ENCODE measurements at regions not wholly inside any gene's neighbourhood (a gene's known extent, or its start where the extent isn't known, plus 50 kb on each side); places are given as distances from the start of the nearest gene placed in this dataset.

DNA sequence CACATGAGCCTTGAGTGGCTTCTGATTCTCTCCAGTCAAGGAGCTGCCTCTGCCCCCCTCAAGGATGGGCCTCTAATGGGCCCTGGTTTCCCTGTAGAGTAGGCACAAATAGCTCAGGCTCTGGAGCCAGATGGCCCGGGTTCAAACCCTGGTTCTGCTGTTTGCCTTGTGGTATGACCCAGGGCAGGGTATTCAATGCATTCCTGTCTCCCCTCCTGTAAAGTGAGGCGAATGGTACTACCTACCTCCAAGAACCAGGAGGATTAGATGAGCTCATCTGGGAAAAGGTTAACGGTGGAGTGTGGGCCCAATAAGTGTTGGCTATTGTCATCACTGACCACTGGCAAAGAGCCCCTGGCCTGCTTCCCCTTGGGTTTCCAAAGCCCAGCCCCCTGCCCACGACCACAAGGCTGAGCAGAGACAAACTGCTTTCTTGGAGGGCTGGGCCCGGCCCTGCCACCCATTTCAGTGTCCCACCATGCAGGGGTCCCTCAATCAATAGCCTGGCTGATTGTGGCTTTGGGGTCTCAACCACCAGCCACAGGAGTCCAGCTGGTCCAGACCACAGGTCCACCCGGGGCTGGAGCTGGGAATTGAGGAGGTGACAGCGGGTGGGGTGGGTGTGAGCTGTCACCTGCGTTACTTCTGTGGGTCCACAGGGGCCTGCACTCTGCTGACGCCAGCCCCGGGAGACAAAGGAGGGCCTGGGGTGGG, 115.6 kb upstream of the RUNX3 start:
- TF ChIP-seq, protein P1, sequence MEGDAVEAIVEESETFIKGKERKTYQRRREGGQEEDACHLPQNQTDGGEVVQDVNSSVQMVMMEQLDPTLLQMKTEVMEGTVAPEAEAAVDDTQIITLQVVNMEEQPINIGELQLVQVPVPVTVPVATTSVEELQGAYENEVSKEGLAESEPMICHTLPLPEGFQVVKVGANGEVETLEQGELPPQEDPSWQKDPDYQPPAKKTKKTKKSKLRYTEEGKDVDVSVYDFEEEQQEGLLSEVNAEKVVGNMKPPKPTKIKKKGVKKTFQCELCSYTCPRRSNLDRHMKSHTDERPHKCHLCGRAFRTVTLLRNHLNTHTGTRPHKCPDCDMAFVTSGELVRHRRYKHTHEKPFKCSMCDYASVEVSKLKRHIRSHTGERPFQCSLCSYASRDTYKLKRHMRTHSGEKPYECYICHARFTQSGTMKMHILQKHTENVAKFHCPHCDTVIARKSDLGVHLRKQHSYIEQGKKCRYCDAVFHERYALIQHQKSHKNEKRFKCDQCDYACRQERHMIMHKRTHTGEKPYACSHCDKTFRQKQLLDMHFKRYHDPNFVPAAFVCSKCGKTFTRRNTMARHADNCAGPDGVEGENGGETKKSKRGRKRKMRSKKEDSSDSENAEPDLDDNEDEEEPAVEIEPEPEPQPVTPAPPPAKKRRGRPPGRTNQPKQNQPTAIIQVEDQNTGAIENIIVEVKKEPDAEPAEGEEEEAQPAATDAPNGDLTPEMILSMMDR (conservative IDR thresholded peaks at IDR 0.05; ENCODE audit: low read depth, low read length): no peak
- DNase-seq (ENCODE audit: low read depth): no peak

GRCh38 chr1:25043228-25043580, 113.1 kb upstream of the RUNX3 start:
- no peak for DNase-seq (ENCODE audit: low read depth)
- H3K4me3 ChIP-seq (ENCODE audit: low read length): no peak overlapping the region
- TF ChIP-seq, protein P1 (conservative IDR thresholded peaks at IDR 0.05; ENCODE audit: low read depth, low read length): no peak

More for the DNA sequence above, 115.6 kb upstream of the RUNX3 start:
- no peak overlapping the region for H3K4me3 ChIP-seq (ENCODE audit: low read length)

- TF ChIP-seq, protein P1 (conservative IDR thresholded peaks at IDR 0.05; ENCODE audit: low read depth, low read length): no peak
- DNase-seq (ENCODE audit: low read depth): no peak
These were observed 112.5 kb upstream of the RUNX3 start for GRCh38 chr1:25042331-25043227.

GRCh38 chr1:25041916-25042315, 111.8 kb upstream of the RUNX3 start:
- no peak overlapping the region for H3K4me3 ChIP-seq (ENCODE audit: low read length)
- DNase-seq (ENCODE audit: low read depth): no peak
- TF ChIP-seq, protein P1 (conservative IDR thresholded peaks at IDR 0.05; ENCODE audit: low read depth, low read length): no peak

More at GRCh38 chr1:25042331-25043227, 112.5 kb upstream of the RUNX3 start:
- H3K4me3 ChIP-seq (ENCODE audit: low read length): no peak overlapping the region

GRCh38 chr1:25040122-25040685, 110.1 kb upstream of the RUNX3 start:
- DNase-seq (ENCODE audit: low read depth): no peak
- H3K4me3 ChIP-seq (ENCODE audit: low read length): no peak overlapping the region
- TF ChIP-seq, protein P1 (conservative IDR thresholded peaks at IDR 0.05; ENCODE audit: low read depth, low read length): no peak

- no peak overlapping the region for H3K4me3 ChIP-seq (ENCODE audit: low read length)
- DNase-seq (ENCODE audit: low read depth): no peak
- TF ChIP-seq, protein P1 (conservative IDR thresholded peaks at IDR 0.05; ENCODE audit: low read depth, low read length): peak; percentile 29
These were observed 109.2 kb upstream of the RUNX3 start for GRCh38 chr1:25039229-25039628.
